PC-3 (cell line): ENCODE measurements at regions not wholly inside any gene's neighbourhood (a gene's known extent, or its start where the extent isn't known, plus 50 kb on each side); places are given as distances from the start of the nearest gene placed in this dataset.

Experiments
- CTCF ChIP-seq: fragments of 300-600 bp; sonication (generic); conservative IDR thresholded peaks from 2 replicates; pipeline ENCODE4 v1.5.1; 2017; ENCODE audit warnings: antibody characterized with exemption, low read depth, mild to moderate bottlenecking, low read length
- EZH2 ChIP-seq: fragments of 300-600 bp; sonication (generic); IDR thresholded peaks from one replicate; pipeline ENCODE4 v1.6.1; 2017; ENCODE audit warnings: antibody characterized with exemption, mild to moderate bottlenecking, low read length; ENCODE audit not compliant: unreplicated experiment
- EZH2phosphoT487 ChIP-seq: fragments of 300-600 bp; sonication (generic); IDR thresholded peaks from 2 replicates; pipeline ENCODE4 v1.6.1; 2018; ENCODE audit warnings: mild to moderate bottlenecking, antibody characterized with exemption, low read length, borderline replicate concordance

GRCh38 chr9:30944741-30945280 is 1439.6 kb upstream of the ACO1 start:
- TF ChIP-seq CTCF, result no peak
- no peak for TF ChIP-seq EZH2
- no peak for TF ChIP-seq EZH2phosphoT487
